HG02642 (cell line): ENCODE measurements at regions not wholly inside any gene's neighbourhood (a gene's known extent, or its start where the extent isn't known, plus 50 kb on each side); places are given as distances from the start of the nearest gene placed in this dataset.

Experiments
- ATAC-seq: cut with Tn5 transposase; IDR thresholded peaks from one replicate; pipeline ENCODE4 v1.9.1; 2021; ENCODE audit warnings: mild to moderate bottlenecking; ENCODE audit not compliant: unreplicated experiment, poor library complexity

- no peak for ATAC-seq
These were observed 314.5 kb upstream of the KCNJ16 start for GRCh38 chr17:69760562-69760961.

- no peak for ATAC-seq
These were observed 314.0 kb upstream of the KCNJ16 start for GRCh38 chr17:69761011-69761410.

- no peak for ATAC-seq
These were observed 313.2 kb upstream of the KCNJ16 start for GRCh38 chr17:69761767-69762321.

GRCh38 chr17:69762359-69762758 is 312.7 kb upstream of the KCNJ16 start:
- ATAC-seq = no peak

- no peak for ATAC-seq
These were observed 312.3 kb upstream of the KCNJ16 start for GRCh38 chr17:69762766-69763165.

GRCh38 chr17:69763503-69763902 is 311.5 kb upstream of the KCNJ16 start:
- no peak for ATAC-seq

- no peak for ATAC-seq
These were observed 310.9 kb upstream of the KCNJ16 start for GRCh38 chr17:69764146-69764545.

- no peak for ATAC-seq
These were observed 306.0 kb upstream of the KCNJ16 start for GRCh38 chr17:69769050-69769449.

GRCh38 chr17:69773081-69773480 is 301.9 kb upstream of the KCNJ16 start:
- no peak for ATAC-seq

GRCh38 chr17:69779378-69780214 is 295.4 kb upstream of the KCNJ16 start:
- no peak for ATAC-seq

GRCh38 chr17:69783865-69784264 is 291.2 kb upstream of the KCNJ16 start:
- ATAC-seq = no peak

- no peak for ATAC-seq
These were observed 286.1 kb upstream of the KCNJ16 start for GRCh38 chr17:69788957-69789356.

GRCh38 chr17:69796078-69796477 is 278.9 kb upstream of the KCNJ16 start:
- no peak for ATAC-seq

- ATAC-seq = no peak
These were observed 274.2 kb upstream of the KCNJ16 start for GRCh38 chr17:69800870-69801269.

- ATAC-seq = no peak
These were observed 273.7 kb upstream of the KCNJ16 start for GRCh38 chr17:69801368-69801767.

GRCh38 chr17:69802045-69802740 is 272.8 kb upstream of the KCNJ16 start:
- no peak for ATAC-seq

- ATAC-seq = no peak
These were observed 265.7 kb upstream of the KCNJ16 start for GRCh38 chr17:69809331-69809730.

GRCh38 chr17:69810326-69810965 is 264.6 kb upstream of the KCNJ16 start:
- ATAC-seq = no peak

- ATAC-seq = no peak
These were observed 262.7 kb upstream of the KCNJ16 start for GRCh38 chr17:69812240-69812837.

- ATAC-seq = no peak
These were observed 261.0 kb upstream of the KCNJ16 start for GRCh38 chr17:69814031-69814430.

GRCh38 chr17:69815406-69815805 is 259.6 kb upstream of the KCNJ16 start:
- ATAC-seq = no peak
